ENCODE measurements at regions not wholly inside any gene's neighbourhood (a gene's known extent, or its start where the extent isn't known, plus 50 kb on each side); places are given as distances from the start of the nearest gene placed in this dataset.

- no peak for TF ChIP-seq POLR2A (IDR thresholded peaks at IDR 0.05)
- no peak for TF ChIP-seq CTCF (IDR thresholded peaks at IDR 0.05)
Observed at GRCh38 chr10:123443924-123444323, 222.2 kb upstream of the GPR26 start.

Data from esophagus squamous epithelium (tissue), 4 donors.